ENCODE measurements at regions not wholly inside any gene's neighbourhood (a gene's known extent, or its start where the extent isn't known, plus 50 kb on each side); places are given as distances from the start of the nearest gene placed in this dataset.

GRCh38 chr16:73869126-73869525 is 427.5 kb upstream of the PSMD7 start:
- H3K27ac ChIP-seq (ENCODE audit: low read depth in 2 of 2, low read length in 1 of 2), result no peak overlapping the region
- H2AFZ ChIP-seq (ENCODE audit: low read depth), result no peak overlapping the region
- H3F3A ChIP-seq (replicated peaks; ENCODE audit: insufficient read depth), result no peaks in the 10 kb centered on the region
- no peaks in the 10 kb centered on the region for H4K20me1 ChIP-seq (ENCODE audit: insufficient read depth)
- DNase-seq, result no peak
- H3K9me3 ChIP-seq, result no peaks in the 10 kb centered on the region
- no peaks in the 10 kb centered on the region for H3K36me3 ChIP-seq (replicated peaks in 1 of 2; ENCODE audit: control insufficient read depth in 1 of 2, insufficient read depth in 2 of 2, low read length in 1 of 2)
- H3K4me2 ChIP-seq, result no peak overlapping the region
- no peaks in the 10 kb centered on the region for H3K79me2 ChIP-seq (ENCODE audit: insufficient read depth)
- no peak overlapping the region for H3K9ac ChIP-seq
- no peak overlapping the region for H3K4me3 ChIP-seq (ENCODE audit: low read depth in 2 of 2, low read length in 1 of 2)
- 24% methylated on average over 3 of the region's 3 CpGs for WGBS (ENCODE audit: low lambda C conversion rate)
- no peaks in the 10 kb centered on the region for H3K4me1 ChIP-seq (ENCODE audit: control insufficient read depth in 1 of 2, insufficient read depth in 2 of 2, low read depth in 1 of 2, low read length in 1 of 2)
- TF ChIP-seq CHD2 (IDR thresholded peaks at IDR 0.05; ENCODE audit: low read length, partially characterized antibody), result no peak
- no peak for TF ChIP-seq RCOR1 (IDR thresholded peaks at IDR 0.05; ENCODE audit: low read length)
- TF ChIP-seq POLR2AphosphoS5 (IDR thresholded peaks at IDR 0.05; ENCODE audit: low read depth, low read length), result no peak
- TF ChIP-seq MEF2A (IDR thresholded peaks at IDR 0.05; ENCODE audit: borderline replicate concordance, low read depth), result no peak
- no peak for TF ChIP-seq REST (IDR thresholded peaks at IDR 0.05; ENCODE audit: low read depth, low read length)
- TF ChIP-seq EZH2phosphoT487 (IDR thresholded peaks at IDR 0.05; ENCODE audit: borderline replicate concordance, low read depth), result no peak
- no peak for TF ChIP-seq PBX3 (IDR thresholded peaks at IDR 0.05)
- no peak for TF ChIP-seq MXI1 (IDR thresholded peaks at IDR 0.05; ENCODE audit: low read depth, low read length)
- no peaks in the 10 kb centered on the region for H3K9me2 ChIP-seq
- ChIA-PET POLR2A (no interaction called here), CTCF (interaction anchor here (1.0 to 4.0 kb wide), 4 partner anchors 9 to 1674 kb away, joined by 3 to 20 read pairs (median 8); no protein-coding TSS in a partner anchor)
- no peaks in the 10 kb centered on the region for H3K27me3 ChIP-seq (ENCODE audit: insufficient read depth)

DNA sequence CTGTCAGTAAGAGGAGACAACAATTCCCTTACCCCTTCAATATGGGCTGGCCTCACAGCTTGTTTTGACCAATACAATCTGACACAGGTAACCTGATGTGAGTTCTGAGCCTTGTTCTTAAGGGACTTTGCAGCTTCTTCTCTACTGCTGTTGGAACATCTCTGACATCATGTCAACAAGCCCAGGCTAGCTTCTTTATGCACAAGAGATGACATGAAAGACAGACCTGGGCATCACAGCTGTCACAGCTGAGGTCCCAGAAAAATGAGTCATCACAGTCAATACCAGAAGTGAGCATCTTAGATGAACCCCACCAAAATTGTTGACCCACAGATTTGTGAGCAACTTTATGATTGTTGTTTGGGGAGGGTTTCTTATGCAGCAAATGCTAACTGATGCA is 431.7 kb upstream of the PSMD7 start:
- no peaks in the 10 kb centered on the region for H3F3A ChIP-seq (replicated peaks; ENCODE audit: insufficient read depth)
- H3K9ac ChIP-seq, result no peak overlapping the region
- H3K27ac ChIP-seq (ENCODE audit: low read depth in 2 of 2, low read length in 1 of 2), result no peak overlapping the region
- H2AFZ ChIP-seq (ENCODE audit: low read depth), result no peak overlapping the region
- no peak overlapping the region for H3K4me2 ChIP-seq
- POLR2A ChIA-PET, result no interaction called here
- no peaks in the 10 kb centered on the region for H3K9me2 ChIP-seq
- CTCF ChIA-PET, result interaction anchor here (2.8 kb wide), 1 partner anchor 13 kb away, joined by 11 read pairs; no protein-coding TSS in a partner anchor
- no peaks in the 10 kb centered on the region for H3K9me3 ChIP-seq
- H3K36me3 ChIP-seq (replicated peaks in 1 of 2; ENCODE audit: control insufficient read depth in 1 of 2, insufficient read depth in 2 of 2, low read length in 1 of 2), result no peaks in the 10 kb centered on the region
- DNase-seq, result no peak
- no peaks in the 10 kb centered on the region for H3K79me2 ChIP-seq (ENCODE audit: insufficient read depth)
- no peaks in the 10 kb centered on the region for H4K20me1 ChIP-seq (ENCODE audit: insufficient read depth)
- no peaks in the 10 kb centered on the region for H3K4me1 ChIP-seq (ENCODE audit: control insufficient read depth in 1 of 2, insufficient read depth in 2 of 2, low read depth in 1 of 2, low read length in 1 of 2)
- H3K27me3 ChIP-seq (ENCODE audit: insufficient read depth), result no peaks in the 10 kb centered on the region
- H3K4me3 ChIP-seq (ENCODE audit: low read depth in 2 of 2, low read length in 1 of 2), result no peak overlapping the region
- no peak for TF ChIP-seq TAF1 (IDR thresholded peaks at IDR 0.05; ENCODE audit: borderline replicate concordance, low read depth, low read length)
- TF ChIP-seq, protein P1, sequence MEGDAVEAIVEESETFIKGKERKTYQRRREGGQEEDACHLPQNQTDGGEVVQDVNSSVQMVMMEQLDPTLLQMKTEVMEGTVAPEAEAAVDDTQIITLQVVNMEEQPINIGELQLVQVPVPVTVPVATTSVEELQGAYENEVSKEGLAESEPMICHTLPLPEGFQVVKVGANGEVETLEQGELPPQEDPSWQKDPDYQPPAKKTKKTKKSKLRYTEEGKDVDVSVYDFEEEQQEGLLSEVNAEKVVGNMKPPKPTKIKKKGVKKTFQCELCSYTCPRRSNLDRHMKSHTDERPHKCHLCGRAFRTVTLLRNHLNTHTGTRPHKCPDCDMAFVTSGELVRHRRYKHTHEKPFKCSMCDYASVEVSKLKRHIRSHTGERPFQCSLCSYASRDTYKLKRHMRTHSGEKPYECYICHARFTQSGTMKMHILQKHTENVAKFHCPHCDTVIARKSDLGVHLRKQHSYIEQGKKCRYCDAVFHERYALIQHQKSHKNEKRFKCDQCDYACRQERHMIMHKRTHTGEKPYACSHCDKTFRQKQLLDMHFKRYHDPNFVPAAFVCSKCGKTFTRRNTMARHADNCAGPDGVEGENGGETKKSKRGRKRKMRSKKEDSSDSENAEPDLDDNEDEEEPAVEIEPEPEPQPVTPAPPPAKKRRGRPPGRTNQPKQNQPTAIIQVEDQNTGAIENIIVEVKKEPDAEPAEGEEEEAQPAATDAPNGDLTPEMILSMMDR (IDR thresholded peaks at IDR 0.05), result no peak
- TF ChIP-seq SIN3A (IDR thresholded peaks at IDR 0.05; ENCODE audit: borderline replicate concordance, low read depth, low read length), result no peak
- no peak for TF ChIP-seq FOXJ3 (CRISPR knock-in tag; IDR thresholded peaks at IDR 0.05)
- TF ChIP-seq SMC3 (IDR thresholded peaks at IDR 0.05; ENCODE audit: low read depth, low read length), result no peak
- TF ChIP-seq RCOR1 (IDR thresholded peaks at IDR 0.05; ENCODE audit: low read length), result no peak
- TF ChIP-seq MXI1 (IDR thresholded peaks at IDR 0.05; ENCODE audit: low read depth, low read length), result no peak
- no peak for TF ChIP-seq FOSL2 (IDR thresholded peaks at IDR 0.05; ENCODE audit: borderline replicate concordance, low read depth)
- no peak for TF ChIP-seq IRF3 (IDR thresholded peaks at IDR 0.05; ENCODE audit: low read depth, low read length)
- no peak for TF ChIP-seq REST (IDR thresholded peaks at IDR 0.05; ENCODE audit: low read depth, low read length)

Data from SK-N-SH (cell line).